GF-D8 (cell line): ENCODE measurements at regions not wholly inside any gene's neighbourhood (a gene's known extent, or its start where the extent isn't known, plus 50 kb on each side); places are given as distances from the start of the nearest gene placed in this dataset.
"Not testable (repeated sequence)": the region's sequence is repeated elsewhere in the genome, so short reads cannot be mapped to it uniquely, and the experiment has no call there.

Experiments used
- DNase-seq: peaks from one replicate; lab custom pipeline; 2025; lab: John Stamatoyannopoulos, UW

DNA sequence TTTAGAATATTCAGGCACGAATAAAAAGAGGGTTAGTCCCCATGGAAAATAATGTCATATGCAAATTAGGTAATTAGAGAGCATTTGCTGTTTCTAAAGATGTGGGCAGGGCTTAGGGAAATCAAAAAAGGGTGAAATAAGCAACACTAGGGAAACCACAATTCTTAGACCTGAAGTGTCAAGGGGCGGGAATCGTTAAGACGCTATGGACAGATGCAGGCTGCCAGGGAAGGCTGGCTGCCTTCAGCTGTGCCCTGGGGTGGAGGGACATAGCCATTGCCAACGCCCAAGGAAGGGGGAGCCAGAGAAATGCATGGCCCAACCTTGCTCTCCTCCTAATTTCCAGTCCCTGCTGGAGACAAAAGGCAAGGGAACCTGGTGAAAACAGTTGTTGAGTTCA is 141.7 kb upstream of the PROK2 start:
- no peak for DNase-seq

DNA sequence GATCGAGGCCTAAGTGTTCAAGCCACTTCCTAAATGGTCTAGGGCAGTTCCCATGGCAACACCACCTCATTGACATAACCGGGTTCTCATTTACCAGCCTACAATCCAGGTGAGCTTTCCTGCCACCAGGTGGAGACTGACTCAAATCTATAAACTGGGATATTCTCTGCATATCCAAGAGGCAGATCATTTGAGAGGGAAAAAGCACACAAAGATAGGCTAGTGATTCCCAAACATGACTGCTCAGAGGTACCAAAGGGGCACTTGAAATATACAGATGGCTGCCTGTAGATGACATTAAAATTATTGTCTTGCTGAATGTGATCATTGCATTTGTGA is 141.3 kb upstream of the PROK2 start:
- DNase-seq = no peak

DNA sequence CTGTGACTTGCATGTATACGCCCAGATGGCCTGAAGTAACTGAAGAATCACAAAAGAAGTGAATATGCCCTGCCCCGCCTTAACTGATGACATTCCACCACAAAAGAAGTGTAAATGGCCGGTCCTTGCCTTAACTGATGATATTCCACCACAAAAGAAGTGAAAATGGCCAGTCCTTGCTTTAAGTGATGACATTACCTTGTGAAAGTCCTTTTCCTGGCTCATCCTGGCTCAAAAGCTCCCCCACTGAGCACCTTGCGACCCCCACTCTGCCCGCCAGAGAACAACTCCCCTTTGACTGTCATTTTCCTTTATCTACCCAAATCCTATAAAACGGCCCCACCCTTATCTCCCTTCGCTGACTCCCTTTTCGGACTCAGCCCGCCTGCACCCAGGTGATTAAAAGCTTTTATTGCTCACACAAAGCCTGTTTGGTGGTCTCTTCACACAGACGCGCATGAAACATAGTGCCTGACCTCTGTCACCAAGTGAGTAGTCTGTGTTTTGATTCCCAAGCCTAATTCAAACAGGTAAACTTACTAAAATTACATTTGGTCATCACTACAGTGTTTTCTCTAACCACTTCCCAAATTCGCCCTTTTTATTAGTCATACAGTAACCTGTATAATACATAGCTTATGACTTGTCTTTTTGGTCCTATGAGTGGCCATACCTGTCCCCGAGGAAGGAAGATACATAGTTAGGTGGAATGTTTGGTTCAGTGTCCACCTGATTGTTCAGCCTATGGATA is 140.7 kb upstream of the PROK2 start:
- not testable (repeated sequence) for DNase-seq

GRCh38 chr3:71924721-71925120 is 139.8 kb upstream of the PROK2 start:
- DNase-seq = no peak

DNA sequence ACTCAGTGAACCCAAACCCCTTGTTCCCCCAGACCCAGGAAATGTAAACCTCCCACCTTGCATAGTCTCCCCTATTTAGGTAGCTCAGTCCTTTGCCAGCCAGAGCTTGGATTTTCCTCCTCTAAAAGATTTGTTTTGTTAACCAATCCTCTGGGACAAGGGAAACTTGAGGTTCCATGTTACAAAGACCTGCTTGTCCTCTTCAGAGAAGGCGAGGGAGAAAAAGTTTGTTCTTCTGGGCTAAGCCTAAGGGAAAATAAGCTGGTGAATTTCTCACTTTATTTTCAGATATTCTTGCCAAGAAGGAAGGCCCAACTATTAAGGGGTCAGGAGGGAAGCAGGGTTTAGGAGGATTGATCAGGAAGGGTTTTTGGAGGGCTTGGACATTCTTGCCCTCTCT is 136.1 kb upstream of the PROK2 start:
- DNase-seq = no peak

DNA sequence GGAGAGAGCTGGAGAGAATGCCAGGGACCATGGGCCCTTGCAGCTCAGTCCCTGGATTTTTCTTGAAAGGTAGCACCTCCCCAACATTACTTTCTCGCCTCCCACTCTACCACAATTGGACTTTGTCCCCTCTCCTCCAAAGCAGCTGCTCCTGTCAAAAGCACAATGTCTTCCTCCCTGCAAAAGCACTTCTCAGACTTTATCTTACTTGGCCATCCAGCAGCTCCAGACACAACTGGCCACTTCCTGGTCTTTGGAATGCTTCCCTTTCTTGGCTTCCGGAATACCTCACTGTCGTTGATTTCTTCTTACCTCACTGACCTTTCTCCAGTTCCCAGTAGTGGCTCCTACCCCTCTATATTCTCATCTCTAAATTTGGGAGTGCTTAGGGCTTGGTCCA is 134.6 kb upstream of the PROK2 start:
- no peak for DNase-seq

DNA sequence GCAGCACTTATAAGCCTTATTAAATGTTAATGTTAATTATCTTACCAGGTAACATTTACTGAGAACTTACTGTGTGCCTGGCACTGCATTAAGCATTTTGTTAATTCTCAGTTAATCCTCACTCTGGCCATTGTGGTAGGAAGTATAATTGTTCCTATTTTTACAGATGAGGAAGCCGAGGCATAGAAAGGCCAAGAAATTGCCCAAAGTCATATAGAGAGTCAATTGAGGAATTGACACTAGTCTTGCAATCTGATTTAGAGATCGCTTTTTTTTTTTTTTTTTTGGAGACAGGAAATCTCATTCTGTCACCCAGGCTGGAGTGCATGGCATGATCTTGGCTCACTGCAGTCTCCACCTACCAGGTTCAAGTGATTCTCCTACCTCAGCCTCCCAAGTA is 132.6 kb upstream of the PROK2 start:
- DNase-seq = no peak

GRCh38 chr3:71916747-71917369 is 131.9 kb upstream of the PROK2 start:
- no peak for DNase-seq

- no peak for DNase-seq
Measured at GRCh38 chr3:71912839-71913495, 128.0 kb upstream of the PROK2 start.

DNA sequence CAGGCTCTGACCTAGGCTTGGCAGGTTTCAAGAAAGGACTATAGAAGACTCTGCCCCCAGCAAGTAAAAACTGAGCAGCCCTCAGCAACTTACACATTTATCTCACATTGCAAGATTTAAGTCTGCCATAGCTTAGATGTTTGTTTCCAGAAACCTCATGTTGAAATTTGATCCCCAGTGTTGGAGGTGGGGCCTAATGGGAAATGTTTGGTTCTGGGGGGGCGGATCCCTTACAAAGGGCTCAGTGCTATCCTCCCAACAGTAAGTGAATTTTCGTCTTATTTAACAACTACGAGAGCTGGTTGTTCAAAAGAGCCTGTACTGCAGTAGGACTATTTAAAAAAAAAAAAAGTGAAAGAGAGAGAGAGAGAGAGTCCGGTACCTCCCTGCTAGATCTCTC is 125.2 kb upstream of the PROK2 start:
- DNase-seq = no peak

DNA sequence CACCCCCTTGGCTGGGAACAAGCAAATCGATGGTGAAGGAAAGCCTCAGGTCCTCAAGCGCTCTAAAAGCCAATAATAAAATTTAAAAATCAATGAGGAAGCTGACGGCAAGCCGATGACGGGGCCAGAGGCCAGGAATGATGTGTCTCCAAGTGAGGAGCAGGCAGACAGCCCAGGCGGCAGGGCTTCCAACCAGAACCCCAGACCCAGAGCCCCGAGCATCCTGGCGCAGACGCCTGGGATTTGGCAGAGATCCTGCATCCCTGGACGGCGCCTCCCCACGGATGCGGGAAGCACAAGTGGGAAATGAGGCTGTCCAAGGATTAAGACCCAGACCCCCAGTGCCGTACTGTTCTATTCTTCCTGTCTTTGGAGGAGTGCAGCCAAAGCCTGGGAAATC is 123.0 kb upstream of the PROK2 start:
- no peak for DNase-seq

- DNase-seq = no peak
Measured at GRCh38 chr3:71906976-71907375, 122.0 kb upstream of the PROK2 start.

DNA sequence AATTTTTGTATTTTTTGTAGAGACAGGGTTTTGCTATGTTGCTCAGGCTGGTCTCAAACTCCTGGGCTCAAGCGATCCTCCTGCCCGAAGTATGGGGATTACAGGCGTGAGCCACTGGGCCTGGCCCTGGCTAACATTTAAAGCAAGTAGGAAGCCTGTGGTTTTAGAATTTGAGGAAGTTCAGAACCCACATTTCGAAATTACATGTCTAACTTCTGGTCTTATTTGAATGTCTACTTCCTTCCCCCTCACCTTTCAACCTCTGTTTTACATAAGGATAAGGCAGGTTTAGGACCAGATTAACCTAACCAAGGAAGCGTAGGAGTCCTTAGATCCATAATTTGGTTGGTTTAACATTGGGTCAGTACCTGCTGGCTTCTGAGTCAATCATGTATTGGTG is 120.5 kb upstream of the PROK2 start:
- DNase-seq = peak; percentile 83

GRCh38 chr3:71903936-71904335 is 119.0 kb upstream of the PROK2 start:
- no peak for DNase-seq

DNA sequence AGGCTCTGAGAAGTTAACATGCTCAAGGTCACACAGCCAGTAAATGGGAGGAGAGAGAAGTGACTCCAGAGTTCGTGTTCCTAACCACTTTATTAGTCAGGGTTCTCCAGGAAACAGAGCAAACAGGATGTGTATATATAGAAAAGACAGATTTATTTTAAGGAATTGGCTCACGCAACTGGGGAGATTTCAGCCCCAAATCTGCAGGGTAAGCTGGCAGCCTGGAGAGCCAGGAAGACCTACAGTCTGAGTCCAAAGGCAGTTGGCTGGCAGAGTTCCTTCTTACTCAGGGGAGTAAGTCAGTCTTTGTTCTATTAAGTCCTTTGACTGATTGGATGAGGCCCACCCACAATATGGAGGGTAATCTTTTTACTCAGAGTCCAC is 118.2 kb upstream of the PROK2 start:
- DNase-seq = no peak

GRCh38 chr3:71902258-71903111 is 117.5 kb upstream of the PROK2 start:
- DNase-seq = no peak

DNA sequence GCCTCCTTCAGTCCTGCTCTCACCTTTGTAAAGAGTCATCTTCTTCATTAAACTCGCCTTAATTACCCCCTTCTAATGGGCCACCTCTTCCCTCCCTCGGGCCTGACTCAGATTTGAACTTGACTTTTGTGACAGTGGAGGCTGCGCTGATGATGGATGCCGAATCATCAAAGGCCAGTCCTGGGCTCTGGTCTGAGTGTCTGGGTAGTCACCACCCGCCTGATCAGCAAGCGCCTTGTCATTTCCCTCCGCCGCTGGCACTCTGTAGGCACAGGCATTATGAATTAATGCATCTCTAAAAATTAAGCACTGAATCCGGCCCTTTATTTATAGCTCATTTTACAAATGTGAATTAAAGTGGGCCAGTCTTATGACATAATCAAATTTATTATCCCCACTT is 116.7 kb upstream of the PROK2 start:
- no peak for DNase-seq

DNA sequence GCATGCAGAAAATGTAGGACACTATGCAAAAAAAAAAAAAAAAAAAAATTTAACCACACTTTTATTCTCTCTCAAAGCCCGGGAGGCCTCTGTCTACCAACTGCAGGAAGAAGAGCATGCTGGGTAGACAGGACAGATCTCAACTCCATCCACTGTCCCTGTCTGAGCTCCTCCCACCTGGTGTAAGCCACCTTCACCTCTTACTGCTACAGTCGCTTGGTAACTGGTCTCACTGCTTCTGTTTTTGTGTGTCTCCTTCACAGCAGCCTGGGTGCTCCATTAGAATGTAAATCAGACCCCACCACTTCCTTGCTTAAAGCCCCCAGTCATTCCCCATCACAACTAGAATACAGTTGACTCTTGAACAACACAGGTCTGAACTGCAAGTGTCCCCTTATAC is 115.1 kb upstream of the PROK2 start:
- DNase-seq = no peak

DNA sequence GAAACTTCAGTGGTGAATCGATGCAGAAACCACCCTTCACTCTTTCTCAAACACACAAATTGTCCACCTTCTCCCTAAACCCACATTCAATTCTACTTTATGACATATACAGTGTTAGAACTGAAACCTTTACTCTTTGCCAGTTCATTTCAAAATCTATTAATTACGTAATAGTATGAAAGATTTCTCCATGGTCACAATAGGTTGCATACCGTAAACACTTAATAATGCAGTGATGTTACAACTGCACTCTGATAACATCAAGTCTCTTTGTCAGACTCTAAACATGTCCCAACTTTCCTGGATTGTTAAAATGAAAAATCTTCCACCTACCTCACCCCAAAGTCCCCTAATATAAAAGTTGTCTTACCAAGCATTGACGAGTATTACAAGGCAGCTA is 111.8 kb upstream of the PROK2 start:
- DNase-seq = no peak

- no peak for DNase-seq
Measured at GRCh38 chr3:71893702-71894479, 108.9 kb upstream of the PROK2 start.

GRCh38 chr3:71893122-71893521 is 108.2 kb upstream of the PROK2 start:
- no peak for DNase-seq

GRCh38 chr3:71891483-71891882 is 106.5 kb upstream of the PROK2 start:
- no peak for DNase-seq
